Stomach (tissue), 4 donors: ENCODE measurements at regions not wholly inside any gene's neighbourhood (a gene's known extent, or its start where the extent isn't known, plus 50 kb on each side); places are given as distances from the start of the nearest gene placed in this dataset.

Source experiments
- CTCF ChIP-seq, 7 experiments: fragments of 450-650 bp in 4 of 7; fragments of 200-600 bp in 3 of 7; sonication (generic) in 3 of 7; IDR thresholded peaks; one replicate each; pipeline ENCODE4 v1.5.1; 2016 to 2019; ENCODE audit warnings: antibody characterized with exemption in 7 of 7, control low read depth in 2 of 7, mild to moderate bottlenecking in 1 of 7
- POLR2A ChIP-seq, 4 donors: fragments of 450-650 bp; IDR thresholded peaks; one replicate each; pipeline ENCODE4 v1.6.1; 2016; ENCODE audit warnings: antibody characterized with exemption in 4 of 4, control low read depth in 2 of 4, mild to moderate bottlenecking in 1 of 4, moderate library complexity in 1 of 4

- TF ChIP-seq POLR2A (IDR thresholded peaks at IDR 0.05) = no peak
- no peak for TF ChIP-seq CTCF (IDR thresholded peaks at IDR 0.05)
These were observed 163.5 kb upstream of the ADRA1B start for GRCh38 chr5:159752622-159753275.
